HG02938 (cell line): ENCODE measurements at regions not wholly inside any gene's neighbourhood (a gene's known extent, or its start where the extent isn't known, plus 50 kb on each side); places are given as distances from the start of the nearest gene placed in this dataset.

ENCODE experiments used
- ATAC-seq: cut with Tn5 transposase; IDR thresholded peaks from one replicate; pipeline ENCODE4 v1.9.1; 2021; ENCODE audit warnings: mild to moderate bottlenecking, moderate library complexity; ENCODE audit not compliant: unreplicated experiment

GRCh38 chr2:153043385-153043784 is 325.0 kb downstream of the ARL6IP6 start:
- no peak for ATAC-seq

GRCh38 chr2:153028626-153029025 is 310.2 kb downstream of the ARL6IP6 start:
- no peak for ATAC-seq

- no peak for ATAC-seq
Measured at GRCh38 chr2:153027533-153027932, 309.1 kb downstream of the ARL6IP6 start.

- ATAC-seq: no peak
Measured at GRCh38 chr2:153020201-153020600, 301.8 kb downstream of the ARL6IP6 start.

DNA sequence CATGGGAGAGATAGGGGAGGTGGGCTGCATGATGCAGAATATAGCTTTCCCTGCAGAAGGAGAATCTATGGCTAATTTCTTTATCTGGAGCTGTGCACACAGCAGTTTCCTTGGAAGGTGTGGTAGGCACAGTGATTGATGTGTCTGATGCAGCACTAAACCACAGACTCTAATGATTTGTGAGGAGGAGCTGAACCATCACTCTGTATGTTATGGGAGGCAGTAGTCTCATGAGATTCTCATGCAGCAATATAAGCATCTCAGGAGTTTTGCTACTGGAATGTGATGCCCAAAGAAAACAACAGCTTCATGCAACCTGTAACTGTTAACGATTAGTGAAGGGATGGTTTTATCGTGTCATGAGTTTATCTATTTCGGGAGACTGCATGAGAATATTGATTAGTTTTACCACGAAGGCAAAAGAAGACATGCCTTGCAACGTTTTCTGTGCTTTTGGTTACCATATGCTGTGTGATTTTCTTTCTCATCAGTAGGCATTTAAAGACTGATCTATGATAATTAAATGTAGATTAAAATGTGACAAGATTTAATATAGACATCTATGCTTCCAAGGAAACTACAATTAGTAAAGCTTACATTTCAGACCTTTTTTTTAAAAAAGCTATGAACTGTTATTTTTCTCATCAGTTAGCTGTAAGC is 286.8 kb downstream of the ARL6IP6 start:
- no peak for ATAC-seq

GRCh38 chr2:153004627-153005026 is 286.2 kb downstream of the ARL6IP6 start:
- no peak for ATAC-seq

- ATAC-seq: no peak
Measured at GRCh38 chr2:152974146-152974545, 255.7 kb downstream of the ARL6IP6 start.

GRCh38 chr2:152971685-152972084 is 253.3 kb downstream of the ARL6IP6 start:
- ATAC-seq: no peak

- ATAC-seq: no peak
Measured at GRCh38 chr2:152962446-152962845, 244.0 kb downstream of the ARL6IP6 start.

- ATAC-seq: no peak
Measured at GRCh38 chr2:152961351-152961750, 242.9 kb downstream of the ARL6IP6 start.

DNA sequence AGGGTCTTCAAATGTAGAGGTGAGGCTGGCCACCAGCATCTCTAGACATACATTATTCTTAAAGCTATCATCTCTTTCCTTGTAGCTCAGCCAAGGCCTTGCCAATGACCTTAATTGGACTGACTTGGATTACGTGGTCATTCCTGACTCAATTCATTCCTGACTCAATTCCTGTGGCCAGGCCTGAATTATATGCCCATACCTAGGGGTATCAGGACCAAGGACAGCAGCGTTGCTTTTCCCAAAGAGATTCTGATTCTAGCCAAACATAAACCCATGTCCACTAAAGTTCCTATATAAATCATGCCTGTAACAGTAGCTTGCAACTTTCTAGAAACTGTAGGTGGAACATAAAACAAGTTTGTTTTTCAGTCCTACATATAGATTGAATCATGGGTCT is 231.7 kb downstream of the ARL6IP6 start:
- no peak for ATAC-seq

DNA sequence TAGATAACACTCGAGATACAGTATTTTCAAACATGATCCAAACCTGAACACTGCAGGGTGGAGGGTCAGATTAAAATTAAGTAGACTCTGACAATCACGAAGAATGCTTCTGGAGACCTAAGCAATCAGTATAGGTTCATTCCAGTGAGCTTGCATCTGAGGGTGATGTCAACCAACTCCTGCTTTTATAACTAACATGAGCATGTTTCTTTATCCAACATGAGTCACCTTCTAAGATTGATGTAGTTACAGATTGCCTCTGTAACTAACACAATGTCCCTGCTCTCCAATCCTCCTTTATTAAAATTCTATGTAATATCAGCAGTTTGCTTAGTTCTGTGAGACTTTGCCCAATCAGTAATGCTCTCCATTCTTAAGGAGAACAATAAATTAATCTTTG is 225.7 kb downstream of the ARL6IP6 start:
- no peak for ATAC-seq

DNA sequence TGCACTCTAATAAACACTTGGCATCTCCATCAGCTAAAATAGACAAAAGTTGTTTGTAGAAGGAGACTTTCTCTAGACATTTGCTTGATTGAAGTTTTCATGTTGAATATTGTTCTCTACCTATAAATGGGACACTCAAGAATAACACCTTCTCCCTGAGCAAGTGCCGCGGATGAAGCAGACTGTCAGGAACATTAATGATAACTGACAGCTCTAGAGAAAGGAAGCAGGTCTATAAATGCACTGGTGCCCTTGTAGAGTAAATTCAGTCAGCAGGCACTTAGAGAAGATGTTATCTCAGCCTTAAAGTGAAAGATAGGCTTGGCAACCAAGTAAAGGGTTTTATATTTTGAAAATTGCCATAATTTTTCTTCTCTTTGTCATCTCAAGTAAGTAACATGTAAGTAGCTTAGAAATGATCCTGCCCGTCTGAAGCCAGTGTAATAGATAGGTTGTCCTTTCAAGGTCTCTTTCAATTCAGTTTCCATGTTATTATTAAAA is 224.6 kb downstream of the ARL6IP6 start:
- no peak for ATAC-seq

- no peak for ATAC-seq
Measured at GRCh38 chr2:152930501-152930900, 212.1 kb downstream of the ARL6IP6 start.

- ATAC-seq: no peak
Measured at GRCh38 chr2:152929628-152930027, 211.2 kb downstream of the ARL6IP6 start.

DNA sequence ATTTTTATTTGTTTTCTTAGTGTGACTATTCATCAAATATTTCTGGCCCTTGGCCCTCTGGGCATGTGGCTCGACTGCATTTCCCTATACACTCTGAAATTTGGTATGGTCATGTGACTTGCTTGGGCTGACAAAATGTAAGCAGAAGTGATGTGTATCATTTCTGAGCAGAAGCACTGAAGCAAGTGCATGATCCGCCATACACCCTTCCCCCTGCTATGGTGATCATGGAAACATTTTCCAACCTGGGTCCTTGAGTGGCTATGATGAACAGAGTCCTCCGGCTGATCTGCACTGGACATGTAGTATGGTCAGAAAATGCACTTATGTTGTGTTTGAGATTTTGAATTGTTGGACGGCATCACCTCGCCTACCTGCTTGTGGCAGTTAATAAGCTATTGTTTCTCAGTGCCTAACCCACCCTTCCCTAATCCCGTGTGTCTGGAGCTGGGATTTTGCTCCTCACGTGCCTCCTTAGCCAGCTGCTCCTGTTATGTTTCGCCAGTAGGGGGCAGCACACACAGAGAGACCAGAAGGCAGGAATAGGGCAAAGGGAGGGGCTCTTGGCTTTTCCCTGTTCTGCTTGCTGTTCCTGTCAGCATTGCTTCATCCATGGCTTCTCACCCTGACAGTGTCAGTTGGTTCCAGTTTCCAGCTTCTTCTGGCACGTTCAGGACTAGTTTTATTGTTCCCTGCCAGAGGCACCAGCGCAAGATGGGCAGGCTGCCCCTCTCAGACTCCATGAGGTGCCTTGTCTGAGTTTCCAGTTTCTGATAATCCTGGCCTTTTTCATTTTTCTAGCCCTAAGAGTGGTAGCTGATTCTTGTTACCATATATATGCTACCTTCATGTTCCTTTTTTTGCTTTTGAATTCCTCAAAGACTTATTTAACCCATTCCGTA is 207.4 kb downstream of the ARL6IP6 start:
- peak; percentile 95 for ATAC-seq

GRCh38 chr2:152924722-152925121 is 206.3 kb downstream of the ARL6IP6 start:
- no peak for ATAC-seq

DNA sequence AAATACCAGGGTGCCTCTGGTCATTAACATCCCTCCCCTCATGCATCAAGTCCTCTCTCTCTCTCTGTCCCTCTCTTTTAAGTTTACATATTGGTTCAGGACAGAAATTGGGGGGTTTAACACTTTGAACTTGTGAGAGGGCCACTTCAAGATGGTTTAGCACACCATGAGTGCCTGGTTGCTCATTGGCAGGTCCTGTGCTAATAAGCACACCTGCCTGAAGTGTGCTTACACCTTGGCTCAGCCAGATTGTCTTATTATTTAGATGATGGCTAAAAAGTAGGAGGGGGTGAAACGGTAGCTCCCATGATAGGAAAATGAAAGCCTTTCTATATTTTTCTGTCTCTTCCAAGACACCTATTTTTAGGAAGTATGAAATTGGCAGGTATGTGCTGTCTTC is 205.8 kb downstream of the ARL6IP6 start:
- ATAC-seq: no peak

GRCh38 chr2:152920846-152921245 is 202.4 kb downstream of the ARL6IP6 start:
- ATAC-seq: no peak

DNA sequence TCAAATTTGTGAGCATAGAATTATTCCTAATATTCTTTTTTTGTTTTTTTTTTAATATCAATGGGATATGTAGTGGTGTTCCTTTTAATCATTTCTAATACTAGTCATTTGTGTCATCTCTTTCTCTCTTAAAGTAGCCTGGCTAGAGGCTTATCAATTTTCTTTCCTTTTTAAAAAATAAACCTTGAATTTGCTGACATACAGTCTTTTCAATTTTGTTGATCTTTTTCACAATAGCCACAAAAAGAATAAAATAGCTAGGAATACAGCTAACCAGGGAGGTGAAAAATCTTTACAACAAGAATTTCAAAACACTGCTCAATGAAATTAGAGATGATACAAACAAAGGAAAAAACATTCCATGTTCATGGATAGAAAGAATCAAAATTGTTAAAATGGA is 192.6 kb downstream of the ARL6IP6 start:
- ATAC-seq: no peak

GRCh38 chr2:152907046-152907445 is 188.6 kb downstream of the ARL6IP6 start:
- ATAC-seq: no peak

DNA sequence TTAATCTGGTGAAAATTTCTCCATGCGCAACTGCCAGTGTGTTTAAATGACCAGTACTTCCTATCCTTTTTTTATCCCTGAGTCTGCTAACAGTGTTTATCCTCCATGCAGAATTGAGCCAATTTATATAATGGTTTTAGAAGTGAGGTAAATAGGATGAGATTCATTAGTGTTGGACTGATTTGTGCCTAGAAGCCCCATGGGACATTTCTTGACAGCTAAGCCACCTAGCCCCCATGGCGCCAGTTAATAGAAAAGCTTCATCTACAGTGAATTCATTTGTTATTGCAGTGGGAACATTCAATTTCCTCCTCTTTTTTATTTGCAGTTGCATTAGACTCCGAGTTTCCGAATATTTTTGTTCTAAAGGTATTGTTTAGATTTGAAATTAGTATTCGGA is 175.6 kb downstream of the ARL6IP6 start:
- no peak for ATAC-seq
